HG03469 (cell line): ENCODE measurements at regions not wholly inside any gene's neighbourhood (a gene's known extent, or its start where the extent isn't known, plus 50 kb on each side); places are given as distances from the start of the nearest gene placed in this dataset.

Experiments used
- ATAC-seq: cut with Tn5 transposase; IDR thresholded peaks from one replicate; pipeline ENCODE4 v1.9.1; 2021; ENCODE audit warnings: mild to moderate bottlenecking, moderate library complexity, moderate number of reproducible peaks; ENCODE audit not compliant: unreplicated experiment

GRCh38 chr3:157815739-157816138, 290.5 kb downstream of the SHOX2 start:
- ATAC-seq: no peak

- ATAC-seq: no peak
These were observed 295.1 kb downstream of the SHOX2 start for GRCh38 chr3:157810924-157811718.

DNA sequence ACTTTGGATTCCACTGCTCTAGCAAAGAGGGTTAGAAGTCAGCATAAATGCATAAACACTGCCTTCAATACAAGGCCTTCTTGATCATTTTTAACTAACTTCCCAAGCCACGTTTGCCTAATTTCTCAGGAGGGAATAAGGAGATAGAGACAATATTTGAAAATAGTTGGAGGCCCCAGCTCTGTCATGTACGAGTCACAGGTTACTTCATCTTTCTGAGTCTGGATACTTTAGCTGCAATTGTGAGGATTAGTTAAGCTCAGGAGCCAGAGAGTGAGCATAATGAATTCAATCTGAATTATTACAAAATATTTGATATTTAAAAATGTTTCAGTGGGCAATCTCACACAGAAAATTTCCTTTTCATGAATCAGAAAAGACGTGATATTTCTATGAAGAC, 298.9 kb downstream of the SHOX2 start:
- no peak for ATAC-seq

GRCh38 chr3:157805538-157805937, 300.7 kb downstream of the SHOX2 start:
- ATAC-seq: no peak

DNA sequence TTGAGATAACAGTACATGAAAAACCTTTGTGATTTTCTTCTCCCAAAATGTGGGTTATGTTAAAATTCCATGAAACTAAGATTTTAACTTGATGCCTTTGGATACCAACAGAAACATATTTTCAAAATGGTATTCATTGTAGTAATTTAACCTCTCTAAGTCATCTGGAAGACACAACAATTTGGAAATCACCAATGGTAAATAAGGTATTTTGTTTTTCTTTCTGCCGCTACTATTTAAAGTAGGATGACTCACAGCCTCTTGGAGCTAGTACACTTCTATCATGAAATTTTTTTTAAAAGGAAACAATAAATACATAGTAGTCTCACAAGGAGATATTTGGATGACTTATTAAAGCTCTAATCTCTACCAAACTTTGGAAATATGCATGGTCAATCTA, 291.6 kb upstream of the VEPH1 start:
- no peak for ATAC-seq

DNA sequence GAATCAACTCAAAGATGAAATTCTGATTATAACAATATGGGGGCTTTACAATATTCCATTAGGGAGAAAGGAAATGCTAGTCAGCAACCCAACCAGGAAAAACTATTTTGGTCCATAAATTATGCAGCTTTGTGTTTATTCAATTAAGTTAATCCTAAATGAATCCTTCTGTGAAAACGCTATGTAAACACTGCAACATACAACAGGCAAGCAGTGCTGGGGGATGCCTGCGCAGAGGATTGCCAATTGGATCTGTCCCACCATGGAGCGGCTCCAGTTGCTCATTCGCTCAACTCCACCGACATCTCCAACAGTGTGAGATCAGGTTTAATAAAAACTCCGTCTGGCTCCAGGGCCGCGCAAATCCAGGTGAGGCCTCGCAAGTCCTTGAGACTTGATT, 290.5 kb upstream of the VEPH1 start:
- ATAC-seq: no peak

GRCh38 chr3:157789162-157789561, 285.9 kb upstream of the VEPH1 start:
- no peak for ATAC-seq

DNA sequence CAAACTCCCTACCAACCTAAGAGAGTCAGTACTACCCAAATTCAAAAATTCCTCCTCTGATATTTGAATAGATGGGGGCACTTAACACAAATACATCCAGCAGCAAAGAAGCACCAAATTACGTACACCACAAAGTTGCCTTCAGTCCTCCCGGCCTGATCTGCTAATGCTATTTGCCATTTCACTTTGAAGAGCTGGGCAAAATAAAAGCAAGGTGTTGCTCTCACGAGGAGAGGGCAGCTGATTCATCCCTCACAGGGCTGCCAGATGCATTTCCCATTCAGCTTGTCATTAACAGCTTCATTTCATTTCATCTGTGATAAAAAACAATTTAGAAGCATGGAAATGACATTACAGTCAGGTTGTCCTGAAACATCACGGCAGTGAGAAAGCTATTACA, 283.4 kb upstream of the VEPH1 start:
- ATAC-seq: no peak

DNA sequence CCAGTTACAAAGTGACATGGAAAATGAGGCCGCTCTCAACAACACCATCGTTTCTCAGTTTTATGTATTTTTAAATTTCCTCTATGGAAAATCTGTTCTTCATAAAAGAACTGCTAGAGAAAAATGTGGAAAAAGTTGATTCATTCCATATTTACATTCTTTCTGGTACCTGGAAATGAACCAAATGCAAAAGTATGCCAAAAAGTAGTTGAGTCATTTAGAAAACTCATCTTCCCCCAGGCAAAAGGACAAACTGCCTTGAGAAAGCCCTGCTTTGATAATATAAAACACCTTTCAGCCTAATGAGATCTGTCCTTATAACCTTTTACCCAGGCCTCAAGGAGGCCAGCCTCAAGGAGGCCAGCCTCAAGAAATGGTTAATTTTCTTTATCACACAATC, 283.0 kb upstream of the VEPH1 start:
- ATAC-seq: no peak

DNA sequence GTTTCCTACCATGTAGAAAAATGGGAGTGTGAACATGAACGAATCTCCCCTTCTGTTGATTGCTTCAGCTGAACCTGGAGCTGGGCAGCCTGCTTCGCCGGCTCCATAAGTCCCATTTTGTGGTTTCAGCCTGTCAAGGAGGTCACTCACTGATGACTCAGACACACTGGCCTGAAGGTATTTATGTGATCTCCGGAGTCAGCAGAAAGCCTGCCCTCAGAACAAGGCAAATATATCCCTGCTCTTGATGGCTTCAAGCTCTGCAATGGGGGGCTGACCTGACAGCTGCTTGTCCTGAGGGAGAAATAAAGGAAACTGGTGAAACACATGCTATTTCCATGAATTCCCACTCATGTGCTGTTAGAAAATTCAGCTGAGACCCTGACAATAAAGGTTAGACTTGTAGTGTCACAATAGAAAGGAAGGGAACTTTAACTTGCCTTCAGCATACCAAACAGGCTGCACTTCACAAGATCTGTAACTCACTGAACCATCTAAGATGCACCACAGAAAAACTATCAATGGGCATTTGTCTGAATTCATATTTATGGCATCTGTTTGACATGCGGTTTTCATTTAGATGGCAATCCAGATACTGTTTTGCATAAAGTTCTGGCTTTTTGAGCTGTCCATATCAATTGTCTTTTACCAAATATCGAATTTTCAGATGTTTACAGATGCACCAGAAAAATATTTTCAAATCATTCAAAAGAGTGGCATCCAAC, 282.0 kb upstream of the VEPH1 start:
- no peak for ATAC-seq

DNA sequence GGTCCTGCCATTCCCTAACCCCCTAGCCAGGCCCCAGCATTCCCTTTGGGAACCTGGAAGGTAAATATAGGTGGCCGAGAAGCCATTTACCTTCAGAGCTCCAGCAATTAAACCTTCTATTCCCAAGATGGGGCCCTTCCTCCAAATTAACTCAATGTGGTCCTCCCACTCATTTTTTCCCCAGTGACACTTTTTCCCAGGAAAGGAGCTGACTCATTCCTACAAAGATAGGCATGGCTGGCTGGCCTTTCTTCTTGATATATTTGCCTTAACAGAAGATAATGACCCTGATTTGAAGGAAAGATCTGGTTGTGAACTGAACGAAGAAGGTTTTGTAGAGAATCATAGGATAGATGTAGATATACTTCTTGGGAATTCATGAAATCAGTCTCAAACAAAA, 279.0 kb upstream of the VEPH1 start:
- ATAC-seq: no peak

GRCh38 chr3:157776861-157777260, 273.6 kb upstream of the VEPH1 start:
- no peak for ATAC-seq

DNA sequence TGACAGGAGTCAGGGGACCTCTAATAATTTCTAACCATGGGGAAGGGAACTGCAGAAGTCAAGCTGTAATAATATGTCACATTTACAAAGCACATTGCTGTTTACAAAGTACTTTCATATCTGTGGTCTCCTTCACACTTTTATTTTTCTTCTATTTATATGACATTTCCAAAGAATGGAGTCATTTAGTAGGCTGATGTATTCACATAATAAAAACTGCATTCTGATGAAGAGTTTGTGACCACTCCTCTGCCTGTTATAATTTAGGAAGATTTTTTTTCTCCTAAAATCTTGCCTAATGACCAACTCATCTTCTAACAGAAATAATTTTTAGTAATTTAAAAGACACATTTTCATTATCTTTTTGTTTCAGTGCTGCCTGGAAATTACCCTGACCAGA, 272.2 kb upstream of the VEPH1 start:
- no peak for ATAC-seq

GRCh38 chr3:157769378-157769777, 266.2 kb upstream of the VEPH1 start:
- ATAC-seq: no peak

GRCh38 chr3:157767607-157768006, 264.4 kb upstream of the VEPH1 start:
- ATAC-seq: no peak

DNA sequence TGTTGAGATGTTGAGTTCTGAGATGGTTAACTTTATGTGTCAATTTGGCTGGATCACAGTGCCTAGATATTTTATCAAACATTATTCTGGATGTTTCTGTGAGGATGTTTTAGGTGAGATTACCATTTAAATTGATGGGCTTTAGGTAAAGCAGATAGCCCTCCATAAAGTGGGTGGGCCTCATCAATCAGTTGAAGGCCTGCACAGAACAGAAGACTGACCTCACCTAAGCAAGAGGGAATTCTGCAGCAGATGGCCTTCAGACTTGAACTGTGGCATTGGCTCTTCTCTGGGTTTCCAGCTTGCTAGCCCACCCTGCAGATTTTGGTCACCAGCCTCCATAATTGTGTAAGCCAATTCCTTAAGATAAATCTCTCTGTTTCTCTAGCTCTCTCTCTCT, 260.4 kb upstream of the VEPH1 start:
- ATAC-seq: no peak

GRCh38 chr3:157759311-157759710, 256.1 kb upstream of the VEPH1 start:
- no peak for ATAC-seq

DNA sequence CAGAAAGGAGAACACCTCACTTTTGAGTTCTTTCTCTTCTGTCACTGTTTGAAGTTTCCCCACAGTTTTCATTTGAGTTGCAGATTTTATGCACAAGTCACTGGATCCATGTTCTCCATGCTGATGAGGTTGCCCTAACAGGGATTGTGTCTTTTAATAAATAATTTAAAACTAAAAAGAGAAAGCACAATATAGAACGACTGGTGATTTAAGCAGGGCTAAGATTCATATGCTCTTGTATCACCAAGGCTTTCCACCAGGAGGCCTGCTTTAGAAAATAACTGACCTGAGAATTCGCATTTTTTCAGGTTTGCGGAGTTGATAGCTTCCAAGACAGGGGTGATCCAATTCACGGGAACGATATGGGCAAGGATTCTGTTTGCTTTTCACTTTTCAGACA, 252.0 kb upstream of the VEPH1 start:
- ATAC-seq: no peak

DNA sequence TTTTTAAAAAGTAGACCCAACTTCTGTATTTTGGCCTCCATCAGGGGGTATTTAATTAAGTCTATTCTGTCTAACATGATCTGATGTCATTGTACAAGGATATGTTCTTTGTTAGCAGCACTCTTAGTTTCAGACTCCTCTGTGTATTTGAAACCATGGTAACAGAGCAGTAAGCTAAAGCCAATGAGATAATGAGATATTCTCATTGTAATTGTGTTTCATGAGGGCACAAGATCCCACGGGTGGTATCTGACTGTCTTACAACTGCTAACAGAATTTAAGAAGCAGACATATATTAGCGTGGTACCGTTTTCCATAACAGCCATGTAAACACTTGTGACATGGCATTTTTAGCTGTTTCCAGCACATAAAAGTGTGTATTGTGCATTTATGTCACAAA, 251.2 kb upstream of the VEPH1 start:
- ATAC-seq: no peak

DNA sequence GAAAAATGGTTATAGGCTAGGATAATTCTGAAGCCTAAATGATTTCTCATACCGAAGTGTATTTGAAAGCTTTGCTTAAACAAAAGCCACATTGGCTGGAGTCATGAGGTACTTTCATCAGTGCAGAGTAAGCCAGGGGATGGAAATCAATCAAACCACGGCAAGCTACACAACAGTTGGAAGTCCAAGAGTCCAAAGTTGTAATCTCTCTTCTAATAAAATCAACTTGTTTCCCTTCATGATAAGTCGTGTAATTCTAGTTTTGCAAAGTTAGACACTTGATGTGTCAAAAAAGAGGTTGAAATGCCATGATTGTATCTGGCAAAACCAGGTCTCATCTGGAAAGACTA, 250.5 kb upstream of the VEPH1 start:
- no peak for ATAC-seq

GRCh38 chr3:157752956-157753786, 250.0 kb upstream of the VEPH1 start:
- no peak for ATAC-seq

- no peak for ATAC-seq
These were observed 249.3 kb upstream of the VEPH1 start for GRCh38 chr3:157752554-157752953.
